Ecto neural progenitor cell (in vitro differentiated cells): ENCODE measurements at regions not wholly inside any gene's neighbourhood (a gene's known extent, or its start where the extent isn't known, plus 50 kb on each side); places are given as distances from the start of the nearest gene placed in this dataset.

Source experiments
- DNase-seq: peaks from one replicate; pipeline ENCODE4 v3.0.0-alpha.2; 2018; ENCODE audit warnings: low spot score

DNA sequence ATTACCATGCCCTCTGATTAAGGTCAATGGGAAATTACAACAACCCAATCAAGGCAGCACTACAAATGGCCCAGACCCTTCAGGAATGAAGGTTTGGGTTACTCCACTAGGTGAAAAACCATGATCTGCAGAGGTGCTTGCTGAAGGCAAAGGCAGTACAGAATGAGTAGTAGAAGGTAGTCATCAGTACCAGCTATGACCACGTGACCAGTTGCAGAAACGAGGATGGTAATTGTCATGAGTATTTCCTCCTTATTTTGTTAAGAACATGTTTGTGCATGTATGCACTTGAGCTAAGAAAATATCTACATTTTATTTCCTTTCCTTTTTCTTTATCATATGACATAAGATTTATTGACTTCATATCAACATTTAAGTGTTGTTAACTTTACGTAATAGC lies 607.1 kb downstream of the KCNT2 start:
- DNase-seq: no peak

DNA sequence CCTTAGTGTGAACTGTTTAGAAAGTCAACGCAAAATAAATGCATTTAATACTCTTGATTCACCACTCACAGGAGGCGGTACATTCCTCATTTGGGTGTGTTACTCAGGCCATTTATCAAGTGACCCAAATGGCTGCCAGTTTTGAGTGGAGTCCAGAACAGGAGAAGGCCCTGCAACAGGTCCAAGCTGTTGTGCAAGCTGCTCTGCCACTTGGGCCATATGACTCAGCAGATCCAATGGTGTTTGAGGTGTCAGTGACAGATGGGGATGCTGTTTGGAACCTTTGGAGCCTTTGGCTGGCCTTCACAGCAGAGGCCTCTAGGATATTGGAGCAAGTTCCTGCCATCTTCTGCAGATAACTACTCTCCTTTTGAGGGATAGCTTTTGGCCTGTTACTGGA lies 609.2 kb downstream of the KCNT2 start:
- no peak for DNase-seq

DNA sequence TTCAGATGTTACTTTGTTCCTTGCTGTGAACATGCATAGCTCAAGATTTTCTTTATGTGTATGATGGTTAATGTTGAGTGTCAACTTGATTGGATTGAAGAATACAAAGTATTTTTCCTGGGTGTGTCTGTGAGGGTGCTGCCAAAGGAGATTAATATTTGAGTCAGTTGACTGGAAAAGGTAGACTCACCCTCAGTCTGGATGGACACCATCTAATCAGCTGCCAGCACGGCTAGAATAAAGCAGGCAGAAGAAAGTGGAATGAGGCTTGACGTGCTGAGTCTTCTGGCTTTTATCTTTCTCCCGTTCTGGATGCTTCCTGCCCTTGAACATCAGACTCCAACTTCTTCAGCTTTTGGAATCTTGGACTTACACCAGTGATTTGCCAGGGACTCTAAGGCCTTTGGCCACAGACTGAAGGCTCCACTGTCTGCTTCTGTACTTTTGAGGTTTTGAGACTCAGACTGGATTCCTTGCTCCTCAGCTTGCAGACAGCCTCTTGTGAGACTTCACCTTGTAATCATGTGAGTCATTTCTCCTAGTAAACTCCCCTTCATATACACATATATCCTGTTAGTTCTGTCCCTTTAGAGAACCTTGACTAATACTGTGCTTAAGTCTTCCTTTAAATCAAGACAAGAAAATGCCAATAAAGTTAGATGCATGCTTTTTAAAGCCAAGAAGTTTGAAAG lies 626.6 kb downstream of the KCNT2 start:
- no peak for DNase-seq

DNA sequence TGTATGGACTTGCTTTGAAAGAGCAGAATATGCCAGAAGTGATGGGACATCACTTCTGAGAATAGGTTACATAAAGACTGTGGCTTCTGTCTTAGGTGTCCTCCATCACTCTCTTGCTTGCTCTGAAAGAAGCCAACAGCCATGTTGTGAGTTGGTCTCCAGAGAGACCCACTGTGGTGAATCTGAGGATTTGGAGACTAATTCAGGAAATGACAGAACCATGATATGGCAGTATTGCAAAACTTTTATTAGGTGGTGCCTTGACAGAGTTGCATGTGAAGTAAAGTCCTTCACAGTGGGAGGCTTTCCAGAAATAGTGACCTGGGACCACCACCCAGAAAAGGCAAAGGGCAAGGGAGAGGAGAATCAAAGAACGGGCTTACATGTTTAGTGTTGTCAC lies 628.6 kb downstream of the KCNT2 start:
- DNase-seq: no peak

DNA sequence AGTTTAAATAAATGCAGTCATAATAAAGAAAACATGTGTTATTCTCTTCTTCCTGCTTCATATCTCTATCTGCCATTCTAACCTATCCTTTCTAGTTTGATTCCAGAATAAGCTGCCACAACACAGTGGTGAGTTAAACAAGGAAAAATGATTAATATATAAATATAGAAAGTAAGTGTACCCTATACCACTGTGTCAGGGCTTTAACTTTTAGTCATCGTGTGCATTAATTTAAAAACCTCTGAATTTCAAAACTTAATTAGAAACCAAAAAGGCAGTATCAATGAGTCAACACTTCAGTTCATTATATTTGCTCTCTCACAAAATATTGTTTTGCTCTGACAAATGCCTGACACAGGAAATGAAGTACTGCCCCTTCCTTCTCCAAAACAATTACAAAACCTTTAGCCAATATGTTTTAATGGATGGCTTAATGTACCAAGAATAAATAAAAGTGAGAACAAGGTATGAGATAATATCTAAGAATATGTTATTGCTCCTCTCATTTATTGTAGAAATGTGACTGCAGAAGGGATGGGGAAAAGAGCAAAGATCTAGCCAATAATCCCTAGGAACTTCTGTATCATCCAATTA lies 634.8 kb downstream of the KCNT2 start:
- DNase-seq: no peak

DNA sequence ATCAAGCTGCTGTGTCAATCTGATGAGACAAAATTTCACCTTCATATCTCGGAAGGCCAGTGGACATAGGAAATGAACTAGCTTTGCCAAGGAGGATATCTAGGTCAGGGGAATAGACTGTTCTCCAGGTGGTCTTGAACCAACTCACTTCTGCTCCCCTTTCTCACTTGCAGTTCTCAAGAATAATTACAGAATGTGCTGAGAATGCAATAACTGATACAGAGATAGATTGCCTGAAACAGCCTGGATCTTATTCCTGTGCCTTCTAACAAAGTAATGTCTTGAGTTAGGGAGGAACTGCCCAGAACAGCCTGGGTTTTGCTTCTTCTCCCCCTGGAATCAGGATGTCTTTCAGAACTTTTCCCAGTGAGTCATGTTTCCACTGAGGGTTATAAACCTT lies 636.7 kb downstream of the KCNT2 start:
- no peak for DNase-seq

DNA sequence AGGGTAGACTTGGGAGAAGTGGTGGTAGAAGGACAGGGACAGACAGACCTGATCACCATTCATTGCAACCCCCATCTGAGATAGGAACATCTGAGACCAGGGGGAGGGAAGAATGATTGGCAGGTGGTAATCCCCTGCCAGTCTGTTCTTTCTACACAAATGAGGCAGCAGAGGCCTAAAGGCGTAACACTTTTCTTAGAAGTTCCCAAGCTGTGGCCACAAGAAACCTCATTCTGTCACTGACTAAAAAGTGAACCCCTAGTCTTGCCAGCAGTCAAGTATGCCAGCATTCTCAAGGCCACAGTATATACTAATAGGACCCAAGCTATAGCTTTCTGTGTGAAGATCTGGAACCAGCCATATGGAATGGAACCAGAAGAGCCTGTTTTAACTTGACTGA lies 638.0 kb downstream of the KCNT2 start:
- no peak for DNase-seq

DNA sequence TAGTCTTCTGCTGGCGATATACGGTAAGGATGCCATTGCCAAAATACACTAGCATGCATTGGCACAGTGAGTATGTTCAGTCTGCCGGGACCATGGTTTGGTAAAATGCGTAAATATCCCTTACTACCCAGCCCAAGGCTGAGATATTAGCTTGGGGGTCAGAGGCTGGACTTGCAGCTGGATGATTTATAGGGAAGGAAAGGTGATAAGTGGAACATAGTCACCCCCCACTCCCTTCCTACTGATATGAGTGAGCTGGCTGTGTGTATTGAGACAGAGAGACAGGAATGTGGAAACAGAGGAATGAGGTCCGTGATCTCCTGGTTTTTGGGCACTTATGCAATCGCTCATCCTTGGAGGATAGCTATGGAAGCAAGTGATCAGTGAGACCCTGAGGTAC lies 642.8 kb downstream of the KCNT2 start:
- no peak for DNase-seq

DNA sequence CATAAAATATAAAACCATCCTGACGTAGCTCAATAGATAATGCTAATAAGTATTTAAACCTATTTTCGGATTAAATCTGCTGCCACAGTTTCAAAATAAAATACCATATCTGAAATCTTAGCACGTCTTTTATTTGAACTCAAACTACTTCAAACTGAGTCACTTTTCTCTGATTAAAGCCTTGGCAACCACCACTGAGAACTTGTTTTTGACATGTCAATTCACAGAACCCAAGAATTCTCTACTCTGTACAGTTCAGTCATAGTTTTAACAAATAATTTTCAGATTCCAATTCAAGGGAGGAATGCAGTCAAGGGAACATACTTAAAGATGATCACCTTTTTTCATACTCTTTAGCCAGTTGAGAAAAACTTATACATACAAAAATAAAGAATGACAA lies 643.2 kb downstream of the KCNT2 start:
- DNase-seq: no peak

DNA sequence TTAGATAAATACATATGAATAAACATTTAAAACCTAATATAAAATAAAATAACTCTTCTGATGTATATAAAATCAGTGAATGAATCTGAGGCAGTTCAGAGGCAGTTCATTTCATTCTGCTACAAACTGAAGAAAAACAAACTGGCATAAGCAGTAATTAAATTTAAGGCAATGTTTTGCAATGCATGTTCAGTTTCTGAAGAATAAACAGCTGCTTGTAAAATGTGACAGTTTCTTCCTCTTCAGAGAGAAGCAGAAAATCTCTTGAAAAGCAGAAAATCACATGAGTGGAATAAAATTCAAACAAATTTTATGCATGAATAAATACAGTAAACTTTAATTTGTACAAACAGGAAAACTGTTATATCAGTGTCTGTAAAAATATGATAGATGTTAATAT lies 643.7 kb downstream of the KCNT2 start:
- no peak for DNase-seq

DNA sequence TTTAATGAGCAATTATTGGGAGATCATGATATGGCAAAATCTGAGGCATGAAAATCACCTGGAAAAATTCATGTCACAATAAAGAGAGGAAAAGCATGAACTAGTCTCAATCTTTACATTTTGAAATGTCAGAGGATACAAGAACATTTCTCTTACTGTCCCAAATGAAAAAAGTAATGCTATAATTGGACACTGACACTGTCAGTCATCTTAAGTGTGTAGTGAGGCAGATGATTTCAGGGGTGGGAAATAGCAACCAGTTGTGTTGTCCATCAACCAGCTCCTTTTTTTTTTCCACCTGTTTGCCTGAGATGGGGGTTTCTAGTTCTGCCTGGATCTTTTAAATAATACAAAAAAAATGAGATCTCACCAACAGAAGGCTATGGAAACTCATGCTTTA lies 646.2 kb downstream of the KCNT2 start:
- DNase-seq: no peak

DNA sequence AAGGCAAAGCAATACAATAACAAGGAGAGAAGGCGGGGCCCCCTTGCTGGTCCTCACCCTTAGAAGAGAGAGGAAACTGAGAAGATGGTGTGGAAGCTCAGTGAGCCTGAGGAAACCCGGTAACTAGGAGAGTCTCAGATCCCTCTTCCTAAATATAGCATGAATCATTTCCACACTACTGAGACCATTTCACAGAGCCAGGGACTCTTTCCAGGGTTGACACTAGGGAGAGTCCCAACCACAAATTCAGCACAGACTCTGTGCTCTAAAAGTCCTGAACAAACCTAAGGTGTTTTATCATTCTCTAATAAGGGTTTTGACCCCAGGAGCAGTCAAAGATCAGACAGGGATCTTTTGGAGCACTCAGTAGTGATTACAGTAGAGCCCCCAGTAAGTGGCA lies 647.7 kb downstream of the KCNT2 start:
- DNase-seq: no peak

DNA sequence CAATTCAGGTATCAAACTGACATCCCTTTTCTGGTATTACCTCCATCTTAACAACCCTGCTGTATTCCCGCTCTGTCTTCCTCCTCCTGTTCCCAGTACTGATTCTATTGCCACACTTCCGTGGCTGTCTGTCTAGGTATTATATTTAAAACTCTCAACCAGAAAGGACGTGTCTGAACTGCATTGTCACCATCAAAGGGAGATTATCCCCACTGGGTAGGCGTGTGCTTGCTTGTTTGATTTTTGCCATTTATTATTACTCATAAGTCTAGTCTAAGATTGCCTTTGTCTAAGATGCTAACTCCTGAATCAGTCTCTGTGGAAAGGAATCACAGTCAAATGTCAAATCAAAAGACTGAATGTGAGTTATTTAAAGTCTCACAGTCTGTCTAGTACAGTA lies 650.1 kb downstream of the KCNT2 start:
- DNase-seq: no peak

DNA sequence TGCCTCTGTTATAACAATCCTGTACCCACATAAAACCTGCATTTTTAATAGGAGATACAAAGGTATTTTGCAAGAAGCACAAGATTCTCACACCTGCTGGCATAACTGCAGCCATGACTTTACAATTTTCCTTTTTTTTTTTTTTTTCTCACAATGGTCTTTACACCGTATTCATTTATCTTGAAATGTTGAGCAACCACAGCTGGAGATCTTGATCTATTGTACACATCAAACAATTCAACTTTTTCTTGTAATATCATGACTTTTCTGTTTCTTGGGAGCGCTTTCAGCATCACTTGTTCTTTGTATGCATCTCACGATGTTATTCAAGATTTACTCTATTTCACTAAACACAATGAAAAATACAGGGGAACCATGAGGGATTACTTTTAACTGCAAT lies 651.4 kb downstream of the KCNT2 start:
- DNase-seq: no peak

DNA sequence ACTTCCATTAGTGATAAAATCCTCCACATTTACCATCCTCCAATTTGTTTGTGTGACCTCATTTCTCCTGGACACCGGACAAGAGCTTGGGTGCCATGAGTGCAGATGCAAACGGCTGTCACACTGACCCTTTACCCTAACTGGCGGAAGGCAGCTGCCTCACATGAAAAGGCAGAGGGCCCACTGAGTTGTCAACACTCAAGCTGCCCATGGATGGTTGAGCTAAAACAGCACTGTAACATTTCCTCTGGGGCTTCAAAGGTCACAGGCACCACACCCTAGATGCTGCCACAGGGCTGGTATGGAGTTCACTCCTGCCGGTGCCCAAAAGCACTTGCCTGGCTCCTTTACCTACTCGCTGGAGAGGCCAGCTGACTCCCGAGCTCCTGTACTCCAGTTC lies 653.4 kb downstream of the KCNT2 start:
- DNase-seq: no peak

DNA sequence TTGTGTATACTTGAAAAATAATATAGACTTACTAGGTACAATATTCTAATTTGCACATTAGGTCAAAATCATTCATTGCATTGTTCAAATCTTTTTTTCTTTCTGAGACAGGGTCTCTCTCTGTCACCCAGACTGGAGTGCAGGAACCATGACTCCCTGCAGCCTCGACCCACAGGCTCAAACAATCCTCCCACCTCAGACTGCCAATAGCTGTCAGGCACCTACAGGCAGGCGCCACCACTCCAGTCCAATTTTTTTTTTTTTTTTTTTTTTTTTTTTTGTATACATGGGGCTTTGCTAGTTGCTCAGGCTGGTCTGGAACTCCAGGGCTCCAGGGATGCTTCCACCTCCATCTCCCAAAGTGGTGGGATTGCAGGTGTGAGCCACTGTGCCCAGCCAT lies 656.9 kb downstream of the KCNT2 start:
- no peak for DNase-seq

DNA sequence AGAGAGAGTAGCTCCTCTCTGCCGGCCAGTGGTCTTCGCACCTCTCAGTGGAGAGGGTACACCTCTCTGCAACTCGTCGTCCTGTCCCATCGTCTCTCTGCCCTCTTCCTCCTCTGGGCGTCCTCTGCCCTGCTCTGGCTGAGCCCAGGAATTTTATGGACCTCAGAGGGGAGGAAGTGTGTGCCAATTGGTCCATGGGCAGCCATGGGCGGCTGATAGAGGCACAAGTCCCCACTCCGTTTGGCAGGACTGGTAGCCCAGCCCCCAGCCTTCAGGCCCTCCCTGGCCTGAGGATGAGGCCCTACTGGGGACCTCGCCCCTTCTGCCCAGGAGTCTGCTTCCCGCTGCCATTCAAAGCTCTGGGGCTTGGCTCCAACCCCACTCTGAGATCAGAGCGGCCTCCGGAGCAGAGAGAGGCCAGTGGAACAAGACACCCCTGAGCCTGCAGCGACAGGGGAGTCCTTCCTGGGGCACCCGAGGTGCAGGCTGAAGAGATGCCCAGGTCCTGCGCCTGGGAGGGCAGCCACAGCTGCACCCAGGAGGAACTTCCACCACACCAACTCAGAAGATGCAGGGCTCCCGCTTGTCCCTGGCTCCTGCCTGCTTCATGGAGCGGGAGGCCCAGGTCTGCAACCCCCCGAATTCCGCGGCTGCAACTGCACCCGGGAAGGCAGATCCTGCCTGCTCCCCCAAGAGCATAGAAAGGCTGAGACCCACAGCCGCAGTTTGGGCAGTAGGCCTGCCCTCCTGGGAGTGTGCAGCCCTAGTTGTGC lies 659.9 kb downstream of the KCNT2 start:
- no peak for DNase-seq

DNA sequence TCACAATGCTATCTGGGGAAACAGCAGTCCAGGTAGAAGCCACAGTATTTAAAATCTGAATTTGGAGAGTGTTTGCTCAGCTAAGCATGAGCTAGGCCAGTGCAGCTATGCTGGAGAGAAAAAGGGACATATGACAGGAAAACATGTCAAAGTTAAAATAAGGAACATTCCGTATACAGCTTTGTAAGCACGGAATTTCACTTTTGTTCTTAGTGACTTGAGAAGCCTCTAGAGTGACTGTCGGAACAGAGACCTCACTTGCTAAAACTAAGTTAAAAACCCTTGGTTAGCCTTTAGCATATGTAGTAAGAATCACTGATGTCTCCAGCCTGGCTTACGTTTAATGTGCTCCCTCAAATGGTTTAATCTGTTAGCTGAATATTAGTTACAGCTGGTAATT lies 661.7 kb downstream of the KCNT2 start:
- no peak for DNase-seq

DNA sequence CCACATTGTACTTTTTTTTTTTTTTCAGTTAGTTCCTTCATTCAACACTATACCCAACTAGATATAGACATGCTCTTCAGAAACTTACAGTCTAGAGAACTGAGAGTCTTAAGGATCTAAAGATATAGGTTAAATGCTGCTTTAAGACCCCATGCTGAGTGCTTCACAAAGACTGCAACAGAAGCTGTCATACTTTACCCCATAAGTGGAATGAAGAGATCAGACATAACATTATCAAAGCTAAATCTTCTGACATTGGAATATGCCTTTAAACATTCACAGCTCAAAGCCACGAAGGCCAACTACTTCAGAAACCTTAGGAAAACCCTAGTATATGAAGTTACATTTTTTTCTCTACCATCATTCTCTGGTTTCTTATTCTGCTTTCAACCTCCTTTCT lies 666.4 kb downstream of the KCNT2 start:
- DNase-seq: no peak

DNA sequence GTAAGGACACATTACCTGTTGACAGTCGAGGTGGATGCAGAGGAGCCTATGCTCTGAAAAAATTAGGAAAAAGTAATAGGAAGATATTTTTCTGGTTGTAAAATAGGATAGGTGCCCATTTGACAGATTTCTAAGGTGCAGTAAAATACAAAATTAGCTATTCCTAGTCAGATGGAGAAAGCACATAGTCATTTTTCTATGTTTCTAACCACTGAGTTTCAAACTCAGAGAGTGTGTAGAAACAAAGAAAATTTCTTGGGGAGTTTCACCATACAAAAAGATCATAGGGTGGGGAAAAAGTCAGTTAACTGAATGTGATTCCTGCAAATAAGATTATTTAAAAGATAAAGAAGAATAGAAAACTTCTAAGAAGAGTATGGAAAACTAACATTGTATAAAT lies 666.9 kb downstream of the KCNT2 start:
- no peak for DNase-seq

DNA sequence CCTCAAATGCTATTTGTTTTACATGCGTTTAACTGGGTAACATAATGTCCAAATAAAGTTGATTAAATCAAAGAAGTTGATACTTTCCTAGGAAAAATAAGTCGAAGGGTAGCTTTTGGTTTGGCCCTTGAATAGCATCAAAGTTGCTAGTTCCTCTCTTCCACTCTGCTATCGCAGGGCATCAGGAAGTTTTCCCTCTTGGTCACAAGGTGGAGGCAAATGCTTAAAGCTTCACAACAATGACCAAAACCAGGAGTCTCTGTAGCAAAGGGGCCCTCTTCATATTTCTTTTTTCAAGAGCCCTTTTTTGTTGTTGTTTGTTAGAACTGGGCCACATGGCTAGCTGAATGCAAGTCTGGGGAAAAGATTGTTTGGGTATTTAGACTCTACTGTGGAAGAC lies 668.4 kb downstream of the KCNT2 start:
- no peak for DNase-seq

DNA sequence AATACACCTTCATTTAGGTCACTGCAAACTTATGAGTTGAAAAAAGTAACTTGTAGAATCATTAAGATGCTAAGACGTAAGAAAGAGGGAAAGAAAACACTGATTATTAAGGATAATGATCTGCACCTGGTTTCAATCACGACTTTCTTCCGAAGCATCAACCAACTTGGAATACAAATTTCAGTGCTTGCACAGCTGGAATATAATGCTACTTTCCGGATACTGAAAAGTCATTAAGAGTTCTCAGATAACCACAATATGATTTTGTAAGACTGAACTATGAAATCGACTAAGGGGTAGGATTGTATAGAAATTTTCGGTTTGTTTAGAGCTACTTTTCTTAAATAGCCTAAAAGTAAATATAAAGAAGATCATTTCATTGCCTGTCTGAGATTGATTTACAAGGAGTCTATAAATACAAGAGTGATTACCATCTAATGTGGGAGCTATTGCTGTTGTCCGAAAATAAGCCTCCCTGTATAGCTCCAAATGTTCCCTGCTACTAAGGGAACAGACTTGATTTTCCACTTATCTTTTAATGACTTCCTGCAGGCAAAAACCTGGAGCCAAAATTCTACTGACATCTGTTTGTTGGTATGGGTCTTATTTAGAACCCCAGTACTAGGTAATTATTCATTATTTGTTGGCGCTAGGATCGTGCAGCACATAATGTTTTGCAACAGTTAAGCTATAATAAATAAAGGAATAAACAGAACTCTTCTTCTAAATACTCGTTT lies 673.3 kb downstream of the KCNT2 start:
- no peak for DNase-seq

DNA sequence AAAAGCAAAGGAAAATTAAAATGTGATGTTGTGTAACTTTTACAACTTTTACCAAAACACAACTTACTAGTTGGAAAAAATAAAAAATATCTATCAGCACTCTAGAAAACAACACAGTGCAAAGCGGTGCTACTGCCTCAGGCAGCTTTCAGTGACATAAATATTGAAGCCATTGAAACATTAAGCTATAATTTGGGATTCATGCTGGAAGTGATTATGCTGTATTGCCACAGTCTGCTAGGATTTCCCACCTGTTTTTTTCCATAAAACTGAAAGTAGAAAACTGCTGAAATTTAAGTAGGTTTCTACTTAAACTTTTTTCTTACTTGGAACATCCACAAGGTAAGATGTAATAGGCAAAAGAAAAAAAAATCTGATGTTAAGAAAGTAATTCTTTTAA lies 674.4 kb downstream of the KCNT2 start:
- DNase-seq: no peak
